TTC549 (cell line): ENCODE measurements at regions not wholly inside any gene's neighbourhood (a gene's known extent, or its start where the extent isn't known, plus 50 kb on each side); places are given as distances from the start of the nearest gene placed in this dataset.

ENCODE experiments used
- FAIRE-seq: peaks from 2 replicates; lab custom pipeline; 2012; peaks lifted over from hg19 to GRCh38; lab: Jason Lieb, UNC

- no peak for FAIRE-seq
Observed at GRCh38 chr2:611519-611918, 65.7 kb downstream of the TMEM18 start.

GRCh38 chr2:610491-610890 is 66.7 kb downstream of the TMEM18 start:
- no peak for FAIRE-seq

- FAIRE-seq = no peak
Observed at GRCh38 chr2:609881-610280, 67.3 kb downstream of the TMEM18 start.

GRCh38 chr2:609449-609848 is 67.8 kb downstream of the TMEM18 start:
- no peak for FAIRE-seq

GRCh38 chr2:608711-609110 is 68.5 kb downstream of the TMEM18 start:
- no peak for FAIRE-seq

- FAIRE-seq = no peak
Observed at GRCh38 chr2:608297-608696, 68.9 kb downstream of the TMEM18 start.

- FAIRE-seq = no peak
Observed at GRCh38 chr2:607709-608108, 69.5 kb downstream of the TMEM18 start.

GRCh38 chr2:607172-607571 is 70.0 kb downstream of the TMEM18 start:
- FAIRE-seq = no peak

- no peak for FAIRE-seq
Observed at GRCh38 chr2:605674-606608, 71.3 kb downstream of the TMEM18 start.

- no peak for FAIRE-seq
Observed at GRCh38 chr2:604854-605524, 72.2 kb downstream of the TMEM18 start.

- FAIRE-seq = no peak
Observed at GRCh38 chr2:604385-604784, 72.8 kb downstream of the TMEM18 start.

GRCh38 chr2:603869-604268 is 73.3 kb downstream of the TMEM18 start:
- FAIRE-seq = no peak

- FAIRE-seq = no peak
Observed at GRCh38 chr2:603427-603826, 73.8 kb downstream of the TMEM18 start.

GRCh38 chr2:602571-603359 is 74.4 kb downstream of the TMEM18 start:
- FAIRE-seq = no peak

- FAIRE-seq = no peak
Observed at GRCh38 chr2:601806-602455, 75.3 kb downstream of the TMEM18 start.

GRCh38 chr2:601387-601698 is 75.9 kb downstream of the TMEM18 start:
- no peak for FAIRE-seq

GRCh38 chr2:600542-601386 is 76.4 kb downstream of the TMEM18 start:
- no peak for FAIRE-seq

- FAIRE-seq = no peak
Observed at GRCh38 chr2:599601-600000, 77.6 kb downstream of the TMEM18 start.

- FAIRE-seq = no peak
Observed at GRCh38 chr2:598058-598802, 79.0 kb downstream of the TMEM18 start.

GRCh38 chr2:595831-596592 is 81.2 kb downstream of the TMEM18 start:
- FAIRE-seq = no peak
